ENCODE measurements at regions not wholly inside any gene's neighbourhood (a gene's known extent, or its start where the extent isn't known, plus 50 kb on each side); places are given as distances from the start of the nearest gene placed in this dataset.

- no peak for TF ChIP-seq CTCF (IDR thresholded peaks at IDR 0.05)
- H3K4me2 ChIP-seq (replicated peaks; ENCODE audit: extremely low read depth, low read length, poor library complexity, severe bottlenecking) = no peak overlapping the region
- no peaks in the 10 kb centered on the region for H3K4me1 Mint-ChIP-seq
- no peaks in the 10 kb centered on the region for H4K20me1 ChIP-seq (ENCODE audit: insufficient read depth, low read length)
- H3K27ac Mint-ChIP-seq = no peak overlapping the region
- DNase-seq = no peak
- H3K27ac ChIP-seq (ENCODE audit: low read depth in 1 of 2, low read length in 2 of 2) = no peak overlapping the region
- no peaks in the 10 kb centered on the region for H3K79me2 ChIP-seq (ENCODE audit: insufficient read depth, low read length)
- no peaks in the 10 kb centered on the region for H3K4me1 ChIP-seq (ENCODE audit: control insufficient read depth in 1 of 2, insufficient read depth in 2 of 2, low read length in 2 of 2)
- H3K27me3 ChIP-seq (ENCODE audit: control insufficient read depth in 2 of 2, insufficient read depth in 2 of 2, low read length in 2 of 2) = no peaks in the 10 kb centered on the region
- no peak overlapping the region for H2AFZ ChIP-seq (ENCODE audit: insufficient read depth, low read depth, low read length, poor library complexity, severe bottlenecking)
- H3K36me3 ChIP-seq (replicated peaks in 1 of 2; ENCODE audit: control insufficient read depth in 1 of 2, insufficient read depth in 2 of 2, low read length in 2 of 2) = no peaks in the 10 kb centered on the region
- intact Hi-C loops (cut with micrococcal nuclease) = no loop called here
- WGBS (ENCODE audit: insufficient coverage) = 88% methylated on average over 4 of the region's 7 CpGs
- H3K4me3 ChIP-seq (replicated peaks in 1 of 3; ENCODE audit: low read depth in 2 of 3, low read length in 3 of 3) = no peak overlapping the region
- H3K9me3 Mint-ChIP-seq = peaks cover 0 to 2% (median 0%) of the 10 kb centered on the region in 7 donors
- H3K36me3 Mint-ChIP-seq = no peaks in the 10 kb centered on the region
- no peaks in the 10 kb centered on the region for H3K27me3 Mint-ChIP-seq (ENCODE audit: low read depth in 3 of 3)
- no peak overlapping the region for H3K9ac ChIP-seq (ENCODE audit: insufficient read depth, low read length, poor library complexity, severe bottlenecking)
- no peaks in the 10 kb centered on the region for H3K9me3 ChIP-seq (replicated peaks in 1 of 2; ENCODE audit: control insufficient read depth in 1 of 2, insufficient read depth in 1 of 2, low read length in 2 of 2)
- H3K4me3 Mint-ChIP-seq = no peak overlapping the region
Measured at GRCh38 chr4:178577933-178578332, 1135.7 kb upstream of the AGA start.

GRCh38 chr4:178595500-178596138, 1153.4 kb upstream of the AGA start:
- H2AFZ ChIP-seq (ENCODE audit: insufficient read depth, low read depth, low read length, poor library complexity, severe bottlenecking) = no peak overlapping the region
- no peak for DNase-seq
- intact Hi-C loops (cut with micrococcal nuclease) = no loop called here
- H3K79me2 ChIP-seq (ENCODE audit: insufficient read depth, low read length) = no peaks in the 10 kb centered on the region
- no peak overlapping the region for H3K9ac ChIP-seq (ENCODE audit: insufficient read depth, low read length, poor library complexity, severe bottlenecking)
- H3K36me3 Mint-ChIP-seq = no peaks in the 10 kb centered on the region
- no peaks in the 10 kb centered on the region for H3K27me3 ChIP-seq (ENCODE audit: control insufficient read depth in 2 of 2, insufficient read depth in 2 of 2, low read length in 2 of 2)
- no peak for TF ChIP-seq CTCF (IDR thresholded peaks at IDR 0.05)
- no peaks in the 10 kb centered on the region for H3K9me3 ChIP-seq (replicated peaks in 1 of 2; ENCODE audit: control insufficient read depth in 1 of 2, insufficient read depth in 1 of 2, low read length in 2 of 2)
- no peaks in the 10 kb centered on the region for H3K36me3 ChIP-seq (replicated peaks in 1 of 2; ENCODE audit: control insufficient read depth in 1 of 2, insufficient read depth in 2 of 2, low read length in 2 of 2)
- peaks cover 0 to 8% (median 4%) of the 10 kb centered on the region in 7 donors for H3K9me3 Mint-ChIP-seq
- no peaks in the 10 kb centered on the region for H4K20me1 ChIP-seq (ENCODE audit: insufficient read depth, low read length)
- no CpG with 5 or more reads among the region's 6 CpGs for WGBS (ENCODE audit: insufficient coverage)
- H3K27me3 Mint-ChIP-seq (ENCODE audit: low read depth in 3 of 3) = no peaks in the 10 kb centered on the region
- H3K4me3 ChIP-seq (replicated peaks in 1 of 3; ENCODE audit: low read depth in 2 of 3, low read length in 3 of 3) = no peak overlapping the region
- H3K27ac Mint-ChIP-seq = no peak overlapping the region
- no peaks in the 10 kb centered on the region for H3K4me1 ChIP-seq (ENCODE audit: control insufficient read depth in 1 of 2, insufficient read depth in 2 of 2, low read length in 2 of 2)
- H3K4me3 Mint-ChIP-seq = no peak overlapping the region
- no peak overlapping the region for H3K27ac ChIP-seq (ENCODE audit: low read depth in 1 of 2, low read length in 2 of 2)
- H3K4me2 ChIP-seq (replicated peaks; ENCODE audit: extremely low read depth, low read length, poor library complexity, severe bottlenecking) = no peak overlapping the region
- H3K4me1 Mint-ChIP-seq = no peaks in the 10 kb centered on the region

All from CD14-positive monocyte (primary cell).